Suprapubic skin (tissue), 4 donors: ENCODE measurements at regions not wholly inside any gene's neighbourhood (a gene's known extent, or its start where the extent isn't known, plus 50 kb on each side); places are given as distances from the start of the nearest gene placed in this dataset.

Experiments
- DNase-seq, 2 donors: peaks; one replicate each; pipeline ENCODE4 v3.0.0-alpha.2; 2019; ENCODE audit warnings: low spot score in 2 of 2
- H3K27ac ChIP-seq: fragments of 200-600 bp; sonication (generic); one replicate; pipeline ENCODE4 v1.5.1; 2019
- H3K27me3 ChIP-seq: fragments of 200-600 bp; sonication (generic); one replicate; pipeline ENCODE4 v1.5.1; 2019
- H3K36me3 ChIP-seq: fragments of 200-600 bp; sonication (generic); one replicate; pipeline ENCODE4 v1.5.1; 2019
- H3K4me1 ChIP-seq: fragments of 200-600 bp; sonication (generic); one replicate; pipeline ENCODE4 v1.5.1; 2019
- H3K4me3 ChIP-seq: fragments of 200-600 bp; sonication (generic); one replicate; pipeline ENCODE4 v1.5.1; 2019; ENCODE audit warnings: mild to moderate bottlenecking
- H3K9me3 ChIP-seq: fragments of 200-600 bp; sonication (generic); one replicate; pipeline ENCODE4 v1.5.1; 2019
- EP300 ChIP-seq: sonication (generic); formaldehyde crosslinking; IDR thresholded peaks from one replicate; pipeline ENCODE4 v1.6.1; 2017; ENCODE audit warnings: antibody characterized with exemption
- POLR2A ChIP-seq, 2 donors: fragments of 450-650 bp; IDR thresholded peaks; one replicate each; pipeline ENCODE4 v1.6.1; 2017; ENCODE audit warnings: antibody characterized with exemption in 2 of 2, mild to moderate bottlenecking in 2 of 2, moderate library complexity in 2 of 2
- POLR2AphosphoS5 ChIP-seq, 3 donors: sonication (generic); formaldehyde crosslinking; IDR thresholded peaks; one replicate each; pipeline ENCODE4 v1.6.1; 2017; ENCODE audit warnings: antibody characterized with exemption in 3 of 3
- WGBS: methylation state at CpG from one replicate; pipeline ENCODE4 v1.1.5; 2018; 5-methylcytosine and 5-hydroxymethylcytosine counted together
- TF ChIP-seq, protein P1 (sequence below), 2 donors: fragments of 200-600 bp in 1 of 2; fragments of 450-650 bp in 1 of 2; sonication (generic) in 1 of 2; IDR thresholded peaks; one replicate each; pipeline ENCODE4 v1.5.1; 2016 to 2019; ENCODE audit warnings: antibody characterized with exemption in 2 of 2, mild to moderate bottlenecking in 1 of 2, moderate library complexity in 1 of 2

DNA sequence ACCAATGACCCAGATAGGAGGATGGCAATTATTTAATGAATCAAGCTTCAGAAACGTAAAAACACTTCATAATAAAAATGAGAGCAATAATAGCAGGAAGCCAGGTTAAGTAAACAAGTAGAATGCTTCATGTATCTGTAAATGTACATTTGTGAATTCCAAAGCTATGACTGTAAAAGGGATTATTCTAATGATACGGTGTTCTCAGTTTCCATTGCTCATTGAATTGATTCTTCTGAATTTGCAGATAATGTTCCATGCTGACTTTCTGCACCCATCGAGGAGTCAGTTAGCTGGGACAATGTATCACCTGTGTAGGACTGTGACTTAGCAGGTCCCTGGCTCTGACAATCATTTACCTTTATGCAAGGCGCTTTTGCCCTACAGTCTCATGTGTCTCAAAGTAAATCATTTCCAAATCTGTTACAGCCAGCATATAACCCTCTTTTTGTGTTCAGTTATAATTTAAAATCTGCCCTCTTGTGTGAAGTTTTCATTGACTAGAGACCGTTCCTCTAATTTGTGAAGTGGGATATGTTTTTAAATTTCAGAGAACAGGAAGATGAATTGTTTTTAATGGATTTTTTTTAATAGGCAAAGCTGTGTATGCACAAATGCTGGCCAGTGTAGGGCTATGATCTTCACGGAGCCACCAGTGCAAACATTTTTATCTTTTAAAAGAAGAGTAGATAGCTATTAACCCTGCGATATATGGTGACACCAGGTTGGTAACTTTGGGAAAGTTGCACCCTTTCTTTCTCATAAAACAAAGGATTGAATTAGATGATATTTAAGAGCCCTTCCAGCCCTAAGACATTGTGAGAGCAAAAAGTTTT is 267.1 kb downstream of the KLF5 start:
- no peaks in the 10 kb centered on the region for H3K36me3 ChIP-seq
- H3K4me1 ChIP-seq = no peaks in the 10 kb centered on the region
- H3K4me3 ChIP-seq = no peak overlapping the region
- no peak overlapping the region for H3K27ac ChIP-seq
- TF ChIP-seq, protein P1, sequence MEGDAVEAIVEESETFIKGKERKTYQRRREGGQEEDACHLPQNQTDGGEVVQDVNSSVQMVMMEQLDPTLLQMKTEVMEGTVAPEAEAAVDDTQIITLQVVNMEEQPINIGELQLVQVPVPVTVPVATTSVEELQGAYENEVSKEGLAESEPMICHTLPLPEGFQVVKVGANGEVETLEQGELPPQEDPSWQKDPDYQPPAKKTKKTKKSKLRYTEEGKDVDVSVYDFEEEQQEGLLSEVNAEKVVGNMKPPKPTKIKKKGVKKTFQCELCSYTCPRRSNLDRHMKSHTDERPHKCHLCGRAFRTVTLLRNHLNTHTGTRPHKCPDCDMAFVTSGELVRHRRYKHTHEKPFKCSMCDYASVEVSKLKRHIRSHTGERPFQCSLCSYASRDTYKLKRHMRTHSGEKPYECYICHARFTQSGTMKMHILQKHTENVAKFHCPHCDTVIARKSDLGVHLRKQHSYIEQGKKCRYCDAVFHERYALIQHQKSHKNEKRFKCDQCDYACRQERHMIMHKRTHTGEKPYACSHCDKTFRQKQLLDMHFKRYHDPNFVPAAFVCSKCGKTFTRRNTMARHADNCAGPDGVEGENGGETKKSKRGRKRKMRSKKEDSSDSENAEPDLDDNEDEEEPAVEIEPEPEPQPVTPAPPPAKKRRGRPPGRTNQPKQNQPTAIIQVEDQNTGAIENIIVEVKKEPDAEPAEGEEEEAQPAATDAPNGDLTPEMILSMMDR (IDR thresholded peaks at IDR 0.05) = no peak
- TF ChIP-seq POLR2AphosphoS5 (IDR thresholded peaks at IDR 0.05) = no peak
- TF ChIP-seq POLR2A (IDR thresholded peaks at IDR 0.05) = no peak
- no peak for TF ChIP-seq EP300
- DNase-seq = no peak
- 71% methylated on average over 7 of the region's 7 CpGs for WGBS
- H3K27me3 ChIP-seq = no peaks in the 10 kb centered on the region
- H3K9me3 ChIP-seq = no peaks in the 10 kb centered on the region

DNA sequence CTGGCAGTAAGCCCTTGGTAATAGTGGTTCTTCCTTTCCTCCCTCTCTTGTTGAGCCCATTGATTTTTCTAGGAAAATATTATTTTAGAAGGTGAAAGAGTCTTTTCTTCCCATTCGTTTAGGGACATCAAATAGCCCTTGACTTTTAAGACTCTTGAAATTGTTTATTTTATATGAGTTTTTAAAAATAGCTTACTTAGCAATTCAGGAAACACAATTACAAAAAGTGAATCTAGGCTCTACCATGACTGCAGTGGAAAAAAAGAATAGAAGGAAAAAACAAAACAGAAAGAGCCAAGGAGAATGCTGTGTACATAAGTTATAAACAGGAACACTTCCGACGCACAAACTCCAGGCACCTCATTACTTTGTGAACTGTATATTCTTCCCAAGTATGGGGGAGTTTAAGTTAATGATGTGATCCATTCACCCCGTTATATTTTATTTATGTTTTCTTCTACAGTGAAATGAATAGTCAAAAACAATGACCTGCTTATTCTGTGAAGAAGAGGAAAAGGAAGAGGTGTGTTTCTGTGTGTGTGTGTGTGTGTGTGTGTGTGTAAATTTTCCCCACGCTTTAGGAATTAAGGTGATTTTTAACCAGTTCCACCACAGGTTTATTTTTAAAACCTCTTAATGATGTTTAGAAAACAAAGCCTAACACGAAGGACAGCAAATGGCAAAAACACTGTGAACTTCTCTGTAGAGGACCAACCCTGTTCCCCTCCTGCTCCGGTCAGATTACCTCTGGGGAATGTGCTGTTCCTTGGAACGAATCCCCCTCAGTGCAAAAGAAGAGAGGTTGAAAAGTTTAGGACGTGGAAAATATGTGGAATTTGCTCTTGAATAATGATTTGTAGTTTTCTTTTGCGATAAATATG is 266.3 kb downstream of the KLF5 start:
- Histone ChIP-seq H3K36me3 (no peaks in the 10 kb centered on the region), H3K4me3 (no peak overlapping the region), H3K9me3 (no peaks in the 10 kb centered on the region), H3K27ac (no peak overlapping the region), H3K4me1 (no peaks in the 10 kb centered on the region), H3K27me3 (no peaks in the 10 kb centered on the region)
- TF ChIP-seq POLR2AphosphoS5 (IDR thresholded peaks at IDR 0.05) (no peak), POLR2A (IDR thresholded peaks at IDR 0.05) (no peak), EP300 (no peak)
- TF ChIP-seq, protein P1 (IDR thresholded peaks at IDR 0.05) = no peak
- DNase-seq = no peak
- 73% methylated on average over 10 of the region's 10 CpGs for WGBS

DNA sequence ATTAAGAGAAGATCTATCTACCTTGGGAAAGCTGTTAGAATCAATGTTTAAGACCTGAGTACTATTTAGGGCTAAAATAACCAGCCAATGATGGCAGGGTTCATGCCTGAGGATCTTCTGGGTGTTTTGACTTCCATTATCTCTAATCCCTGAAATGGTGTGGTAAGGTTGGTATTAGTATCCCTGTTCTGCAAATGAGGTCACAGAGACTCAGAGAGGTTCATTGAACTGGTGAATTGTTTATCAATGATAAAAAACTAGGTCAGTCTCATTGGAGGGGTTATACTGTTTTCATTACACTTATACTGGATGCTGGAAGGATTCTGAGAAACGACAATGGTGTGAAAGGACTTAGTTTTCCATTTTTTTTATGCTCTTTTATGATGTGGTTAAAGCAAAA is 264.8 kb downstream of the KLF5 start:
- Histone ChIP-seq H3K9me3 (no peaks in the 10 kb centered on the region), H3K4me1 (no peaks in the 10 kb centered on the region), H3K27ac (no peak overlapping the region), H3K27me3 (no peaks in the 10 kb centered on the region), H3K4me3 (no peak overlapping the region), H3K36me3 (no peaks in the 10 kb centered on the region)
- 84% methylated on average over 1 of the region's 1 CpG for WGBS
- DNase-seq = no peak
- TF ChIP-seq EP300 = no peak
- TF ChIP-seq POLR2A (IDR thresholded peaks at IDR 0.05) = no peak
- TF ChIP-seq POLR2AphosphoS5 (IDR thresholded peaks at IDR 0.05) = no peak
- TF ChIP-seq, protein P1 (IDR thresholded peaks at IDR 0.05) = no peak

DNA sequence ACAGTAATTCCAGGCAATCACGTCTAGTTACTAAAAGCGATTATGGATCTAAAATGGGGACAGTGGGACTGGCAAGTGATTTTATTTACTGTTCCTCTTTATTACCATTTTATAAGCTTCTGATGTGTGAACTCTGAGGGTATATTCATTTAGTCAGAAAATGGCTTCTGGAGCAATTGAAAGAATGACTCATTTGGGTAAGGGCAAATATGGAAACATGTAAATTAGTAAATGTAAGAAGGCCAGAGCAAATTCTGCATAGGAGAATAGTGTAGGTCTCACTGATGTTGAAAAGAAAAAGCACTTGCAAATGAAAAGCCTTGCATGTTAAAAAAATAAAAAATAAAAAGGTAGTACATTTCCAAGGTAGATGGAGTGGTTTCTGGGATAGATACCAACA is 262.2 kb downstream of the KLF5 start:
- Histone ChIP-seq H3K27ac (no peak overlapping the region), H3K4me3 (no peak overlapping the region), H3K9me3 (no peaks in the 10 kb centered on the region), H3K27me3 (no peaks in the 10 kb centered on the region), H3K4me1 (no peaks in the 10 kb centered on the region), H3K36me3 (no peaks in the 10 kb centered on the region)
- DNase-seq = no peak
- WGBS = 89% methylated on average over 2 of the region's 2 CpGs
- TF ChIP-seq EP300 = no peak
- no peak for TF ChIP-seq POLR2AphosphoS5 (IDR thresholded peaks at IDR 0.05)
- TF ChIP-seq, protein P1 (IDR thresholded peaks at IDR 0.05) = no peak

DNA sequence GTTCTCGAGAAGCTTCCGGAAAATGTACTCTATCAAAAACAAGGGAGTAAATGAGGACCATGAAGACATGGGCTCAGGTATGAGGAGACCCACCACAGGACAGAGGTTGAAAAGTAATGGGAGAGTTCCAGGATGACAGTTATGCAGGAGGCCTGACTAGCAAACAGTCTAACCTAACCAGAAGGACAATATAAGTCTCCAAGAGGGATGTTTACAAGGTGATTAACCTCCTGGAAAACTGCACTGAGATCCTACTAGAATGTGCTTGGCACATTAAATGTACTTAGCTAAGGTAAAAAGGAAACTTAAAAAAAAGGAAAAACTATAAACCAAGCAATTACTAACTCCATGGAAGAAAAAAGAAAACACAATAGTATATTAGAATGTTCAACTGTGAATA is 258.3 kb downstream of the KLF5 start:
- TF ChIP-seq EP300 (no peak), POLR2A (IDR thresholded peaks at IDR 0.05) (no peak), POLR2AphosphoS5 (IDR thresholded peaks at IDR 0.05) (no peak)
- TF ChIP-seq, protein P1 (IDR thresholded peaks at IDR 0.05) = no peak
- H3K9me3 ChIP-seq = no peaks in the 10 kb centered on the region
- 97% methylated on average over 2 of the region's 2 CpGs for WGBS
- no peaks in the 10 kb centered on the region for H3K27me3 ChIP-seq
- H3K36me3 ChIP-seq = no peaks in the 10 kb centered on the region
- H3K4me3 ChIP-seq = no peak overlapping the region
- no peaks in the 10 kb centered on the region for H3K4me1 ChIP-seq
- no peak overlapping the region for H3K27ac ChIP-seq
- no peak for DNase-seq
